22Rv1 (cell line): ENCODE measurements at regions not wholly inside any gene's neighbourhood (a gene's known extent, or its start where the extent isn't known, plus 50 kb on each side); places are given as distances from the start of the nearest gene placed in this dataset.

Source experiments
- CTCF ChIP-seq: fragments of 450-650 bp; IDR thresholded peaks from 2 replicates; pipeline ENCODE4 v1.5.1; 2017; ENCODE audit warnings: mild to moderate bottlenecking
- ZFX ChIP-seq: fragments of 450-650 bp; IDR thresholded peaks from 2 replicates; pipeline ENCODE4 v1.6.1; 2017; ENCODE audit warnings: antibody characterized with exemption, borderline replicate concordance

GRCh38 chr2:21396252-21396651 is 272.5 kb downstream of the TDRD15 start:
- TF ChIP-seq CTCF (no peak), ZFX (no peak)
